ENCODE measurements at regions not wholly inside any gene's neighbourhood (a gene's known extent, or its start where the extent isn't known, plus 50 kb on each side); places are given as distances from the start of the nearest gene placed in this dataset.

GRCh38 chr11:70608568-70609470, 210.5 kb downstream of the CTTN start:
- POLR2A ChIA-PET, result no interaction called here
- H3K9me3 ChIP-seq (ENCODE audit: control insufficient read depth, insufficient read depth, low read length), result peaks cover 58% of the 10 kb centered on the region
- CTCF ChIA-PET, result no interaction called here
- H3K4me3 ChIP-seq (ENCODE audit: low read depth, low read length), result no peak overlapping the region
- no peak for TF ChIP-seq CTCF (IDR thresholded peaks at IDR 0.05; ENCODE audit: low read depth, low read length)
- H3K27ac ChIP-seq (ENCODE audit: low read depth, low read length), result no peak overlapping the region
- DNase-seq (ENCODE audit: low read depth, low spot score), result no peak
- no peaks in the 10 kb centered on the region for H3K27me3 ChIP-seq (ENCODE audit: control insufficient read depth, insufficient read depth, low read length)

GRCh38 chr11:70610566-70611565, 212.5 kb downstream of the CTTN start:
- POLR2A ChIA-PET, result no interaction called here
- CTCF ChIA-PET, result interaction anchor here (0.6 kb wide), 1 partner anchor 806 kb away, joined by 4 read pairs; no protein-coding TSS in a partner anchor
- Histone ChIP-seq H3K27me3 (ENCODE audit: control insufficient read depth, insufficient read depth, low read length) (no peaks in the 10 kb centered on the region), H3K9me3 (ENCODE audit: control insufficient read depth, insufficient read depth, low read length) (peaks cover 59% of the 10 kb centered on the region), H3K4me3 (ENCODE audit: low read depth, low read length) (no peak overlapping the region), H3K27ac (ENCODE audit: low read depth, low read length) (no peak overlapping the region)
- TF ChIP-seq CTCF (IDR thresholded peaks at IDR 0.05; ENCODE audit: low read depth, low read length), result no peak
- no peak for DNase-seq (ENCODE audit: low read depth, low spot score)

- no peak overlapping the region for H3K4me3 ChIP-seq (ENCODE audit: low read depth, low read length)
- ChIA-PET CTCF (no interaction called here), POLR2A (no interaction called here)
- H3K27ac ChIP-seq (ENCODE audit: low read depth, low read length), result no peak overlapping the region
- H3K9me3 ChIP-seq (ENCODE audit: control insufficient read depth, insufficient read depth, low read length), result peaks cover 64% of the 10 kb centered on the region
- H3K27me3 ChIP-seq (ENCODE audit: control insufficient read depth, insufficient read depth, low read length), result no peaks in the 10 kb centered on the region
- DNase-seq (ENCODE audit: low read depth, low spot score), result no peak
- TF ChIP-seq CTCF (IDR thresholded peaks at IDR 0.05; ENCODE audit: low read depth, low read length), result no peak
These were observed 213.5 kb downstream of the CTTN start for GRCh38 chr11:70611821-70612220.

- Histone ChIP-seq H3K27me3 (ENCODE audit: control insufficient read depth, insufficient read depth, low read length) (no peaks in the 10 kb centered on the region), H3K4me3 (ENCODE audit: low read depth, low read length) (no peak overlapping the region), H3K27ac (ENCODE audit: low read depth, low read length) (no peak overlapping the region), H3K9me3 (ENCODE audit: control insufficient read depth, insufficient read depth, low read length) (peaks cover 63% of the 10 kb centered on the region)
- no peak for DNase-seq (ENCODE audit: low read depth, low spot score)
- ChIA-PET CTCF (no interaction called here), POLR2A (no interaction called here)
- TF ChIP-seq CTCF (IDR thresholded peaks at IDR 0.05; ENCODE audit: low read depth, low read length), result no peak
These were observed 214.3 kb downstream of the CTTN start for GRCh38 chr11:70612459-70613141.

Data from AG04450 (cell line).